A673 (cell line): ENCODE measurements at regions not wholly inside any gene's neighbourhood (a gene's known extent, or its start where the extent isn't known, plus 50 kb on each side); places are given as distances from the start of the nearest gene placed in this dataset.

Source experiments
- EZH2 ChIP-seq: fragments of 200-600 bp; sonication (generic); IDR thresholded peaks from 2 replicates; pipeline ENCODE4 v1.6.1; 2017; ENCODE audit warnings: borderline replicate concordance, low read depth, mild to moderate bottlenecking, mixed read lengths, antibody characterized with exemption, low read length; ENCODE audit not compliant: poor library complexity, severe bottlenecking
- TF ChIP-seq, protein P1 (sequence below): fragments of 300-800, 200-600 bp; sonication (generic); conservative IDR thresholded peaks from 2 replicates; pipeline ENCODE4 v1.5.1; 2017; ENCODE audit warnings: low read depth, mild to moderate bottlenecking, antibody characterized with exemption, low read length, moderate library complexity, mixed read lengths

DNA sequence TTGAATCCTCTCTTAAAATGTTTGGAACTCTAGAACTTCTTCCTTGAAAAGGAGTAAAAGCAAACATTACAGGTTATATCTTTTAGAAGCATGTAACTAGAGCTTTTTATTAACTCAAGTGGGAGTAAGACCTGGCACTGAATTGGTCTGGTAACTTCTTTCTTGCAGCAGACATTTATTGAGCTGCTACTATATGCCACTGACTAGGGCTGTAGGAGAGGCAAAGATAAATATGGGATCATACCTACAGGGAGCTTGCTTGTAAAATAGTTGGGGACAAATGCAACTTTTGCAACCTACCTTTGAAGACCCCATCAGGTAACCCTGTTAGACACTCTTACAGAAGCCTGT, 231.9 kb upstream of the TUT7 start:
- no peak for TF ChIP-seq EZH2
- TF ChIP-seq, protein P1, sequence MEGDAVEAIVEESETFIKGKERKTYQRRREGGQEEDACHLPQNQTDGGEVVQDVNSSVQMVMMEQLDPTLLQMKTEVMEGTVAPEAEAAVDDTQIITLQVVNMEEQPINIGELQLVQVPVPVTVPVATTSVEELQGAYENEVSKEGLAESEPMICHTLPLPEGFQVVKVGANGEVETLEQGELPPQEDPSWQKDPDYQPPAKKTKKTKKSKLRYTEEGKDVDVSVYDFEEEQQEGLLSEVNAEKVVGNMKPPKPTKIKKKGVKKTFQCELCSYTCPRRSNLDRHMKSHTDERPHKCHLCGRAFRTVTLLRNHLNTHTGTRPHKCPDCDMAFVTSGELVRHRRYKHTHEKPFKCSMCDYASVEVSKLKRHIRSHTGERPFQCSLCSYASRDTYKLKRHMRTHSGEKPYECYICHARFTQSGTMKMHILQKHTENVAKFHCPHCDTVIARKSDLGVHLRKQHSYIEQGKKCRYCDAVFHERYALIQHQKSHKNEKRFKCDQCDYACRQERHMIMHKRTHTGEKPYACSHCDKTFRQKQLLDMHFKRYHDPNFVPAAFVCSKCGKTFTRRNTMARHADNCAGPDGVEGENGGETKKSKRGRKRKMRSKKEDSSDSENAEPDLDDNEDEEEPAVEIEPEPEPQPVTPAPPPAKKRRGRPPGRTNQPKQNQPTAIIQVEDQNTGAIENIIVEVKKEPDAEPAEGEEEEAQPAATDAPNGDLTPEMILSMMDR: no peak
